Osteoblast (primary cell): ENCODE measurements at regions not wholly inside any gene's neighbourhood (a gene's known extent, or its start where the extent isn't known, plus 50 kb on each side); places are given as distances from the start of the nearest gene placed in this dataset.
A peak's percentile ranks its signal among the peaks of the same experiment; 100 is the strongest.

Experiments
- DNase-seq: peaks from one replicate; pipeline ENCODE4 v3.0.0; 2011; ENCODE audit warnings: low spot score, mixed read lengths; ENCODE audit not compliant: insufficient read length; ENCODE audit errors: missing footprints
- H2AFZ ChIP-seq: 2 replicates; pipeline ENCODE4 v1.6.0; 2011; ENCODE audit warnings: mild to moderate bottlenecking, low read length
- H3K27ac ChIP-seq: 2 replicates; pipeline ENCODE4 v1.5.1; 2011; ENCODE audit warnings: mild to moderate bottlenecking, low read depth, low read length, moderate library complexity
- H3K27me3 ChIP-seq: 2 replicates; pipeline ENCODE4 v1.6.0; 2012; ENCODE audit warnings: mild to moderate bottlenecking, control low read depth, inconsistent platforms, low read length, moderate library complexity; ENCODE audit not compliant: insufficient read depth
- H3K36me3 ChIP-seq: 2 replicates; pipeline ENCODE4 v1.5.1; 2011; ENCODE audit warnings: mild to moderate bottlenecking, low read length, control low read depth, moderate library complexity; ENCODE audit not compliant: insufficient read depth
- H3K4me1 ChIP-seq: 2 replicates; pipeline ENCODE4 v1.5.1; 2011; ENCODE audit warnings: mild to moderate bottlenecking, low read length, control low read depth, moderate library complexity; ENCODE audit not compliant: insufficient read depth
- H3K4me2 ChIP-seq: 2 replicates; pipeline ENCODE4 v1.6.0; 2011; ENCODE audit warnings: mild to moderate bottlenecking, low read length; ENCODE audit not compliant: insufficient read depth
- H3K4me3 ChIP-seq: fragments of 200-600 bp; sonication (generic); 3 replicates; pipeline ENCODE4 v1.5.1; 2012; ENCODE audit warnings: mild to moderate bottlenecking, low read length, inconsistent platforms; ENCODE audit not compliant: insufficient read depth
- H3K79me2 ChIP-seq: 2 replicates; pipeline ENCODE4 v1.6.0; 2012; ENCODE audit warnings: mild to moderate bottlenecking, low read length, control low read depth, inconsistent platforms; ENCODE audit not compliant: insufficient read depth
- H3K9me3 ChIP-seq: 2 replicates; pipeline ENCODE4 v1.5.1; 2011; ENCODE audit warnings: low read depth, low read length, control low read depth
- H4K20me1 ChIP-seq: 2 replicates; pipeline ENCODE4 v1.6.0; 2012; ENCODE audit warnings: mild to moderate bottlenecking, low read length, control low read depth; ENCODE audit not compliant: insufficient read depth
- CTCF ChIP-seq: IDR thresholded peaks from 2 replicates; pipeline ENCODE4 v1.5.1; 2011; ENCODE audit warnings: mild to moderate bottlenecking, low read depth, low read length, moderate library complexity; ENCODE audit errors: extremely low read depth

DNA sequence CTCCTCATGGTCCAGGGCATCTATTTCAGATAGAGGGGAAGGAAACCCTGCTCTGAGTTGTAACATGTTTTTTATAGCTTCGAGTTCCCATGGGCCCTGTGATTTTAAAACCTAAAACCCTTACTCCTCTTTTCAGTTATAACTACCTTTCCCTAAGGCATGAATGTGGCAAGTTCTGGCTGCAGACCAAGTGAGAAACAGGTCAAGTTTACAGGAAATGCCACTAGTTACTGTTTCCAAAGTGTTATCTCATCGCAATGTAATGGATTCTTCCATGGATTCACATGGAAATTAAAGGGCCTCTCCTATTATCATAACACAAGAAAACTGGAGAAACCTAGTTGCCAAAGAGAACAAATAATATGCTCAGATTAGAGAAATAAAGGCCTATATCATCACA lies 574.5 kb upstream of the GRAMD2B start:
- Histone ChIP-seq H3K4me1 (no peaks in the 10 kb centered on the region), H3K4me2 (no peak overlapping the region), H3K9me3 (no peaks in the 10 kb centered on the region), H4K20me1 (no peaks in the 10 kb centered on the region), H3K4me3 (no peak overlapping the region), H2AFZ (no peak overlapping the region), H3K27ac (no peak overlapping the region), H3K36me3 (no peaks in the 10 kb centered on the region), H3K27me3 (no peaks in the 10 kb centered on the region), H3K79me2 (no peaks in the 10 kb centered on the region)
- no peak for TF ChIP-seq CTCF
- no peak for DNase-seq

DNA sequence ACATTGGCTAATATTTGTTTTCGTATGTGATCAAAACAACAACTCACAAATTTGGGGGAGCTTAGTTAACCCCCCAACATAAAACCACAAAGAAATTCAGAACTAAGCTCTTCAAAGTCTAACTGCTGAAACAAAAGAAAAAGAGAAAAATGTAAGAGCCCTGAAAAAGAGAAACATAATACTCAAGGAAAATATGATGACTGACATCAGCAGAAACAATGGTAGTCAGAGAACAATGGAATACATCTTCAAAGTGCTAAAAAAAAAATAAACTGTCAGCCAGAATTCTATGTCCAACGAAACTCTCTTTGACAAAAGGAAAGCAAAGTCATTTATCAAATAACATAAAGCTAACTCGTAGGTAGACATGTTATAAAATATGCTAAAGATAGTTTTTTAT lies 566.3 kb upstream of the GRAMD2B start:
- no peak overlapping the region for H3K4me3 ChIP-seq
- H3K4me2 ChIP-seq: no peak overlapping the region
- no peak overlapping the region for H3K27ac ChIP-seq
- DNase-seq: no peak
- H3K36me3 ChIP-seq: no peaks in the 10 kb centered on the region
- H4K20me1 ChIP-seq: no peaks in the 10 kb centered on the region
- H2AFZ ChIP-seq: no peak overlapping the region
- no peaks in the 10 kb centered on the region for H3K4me1 ChIP-seq
- no peaks in the 10 kb centered on the region for H3K79me2 ChIP-seq
- no peaks in the 10 kb centered on the region for H3K9me3 ChIP-seq
- H3K27me3 ChIP-seq: no peaks in the 10 kb centered on the region
- TF ChIP-seq CTCF: no peak

DNA sequence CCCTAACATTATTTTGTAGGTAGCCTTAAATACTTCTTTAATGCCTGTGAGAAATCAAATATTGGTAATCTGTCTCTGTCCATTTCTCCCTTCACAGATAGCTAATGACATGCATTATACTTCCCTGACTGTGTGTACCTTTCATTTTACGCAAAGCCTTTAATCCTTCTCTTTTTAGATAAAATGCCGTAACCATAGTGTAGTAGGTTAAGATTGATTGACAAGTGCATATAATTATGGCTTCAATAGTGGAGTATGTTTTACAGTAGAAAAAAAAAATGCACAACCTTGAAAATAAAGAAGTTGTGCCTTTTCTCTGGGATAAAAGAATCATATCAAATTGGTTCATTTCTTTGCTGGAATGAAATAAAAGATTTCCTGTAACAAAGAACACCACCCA lies 559.6 kb upstream of the GRAMD2B start:
- no peak for DNase-seq
- Histone ChIP-seq H3K9me3 (no peaks in the 10 kb centered on the region), H3K27me3 (no peaks in the 10 kb centered on the region), H3K4me1 (peaks cover 3% of the 10 kb centered on the region), H3K4me2 (no peak overlapping the region), H4K20me1 (no peaks in the 10 kb centered on the region), H3K4me3 (no peak overlapping the region), H2AFZ (no peak overlapping the region), H3K36me3 (no peaks in the 10 kb centered on the region), H3K27ac (no peak overlapping the region), H3K79me2 (no peaks in the 10 kb centered on the region)
- TF ChIP-seq CTCF: no peak

- H3K79me2 ChIP-seq: no peaks in the 10 kb centered on the region
- H2AFZ ChIP-seq: no peak overlapping the region
- no peaks in the 10 kb centered on the region for H3K9me3 ChIP-seq
Measured at GRCh38 chr5:125865166-125865815, 557.9 kb upstream of the GRAMD2B start.

More at GRCh38 chr5:125865166-125865815, 557.9 kb upstream of the GRAMD2B start:
- no peaks in the 10 kb centered on the region for H3K27me3 ChIP-seq
- peaks cover 3% of the 10 kb centered on the region for H3K4me1 ChIP-seq
- H3K4me3 ChIP-seq: no peak overlapping the region
- H3K27ac ChIP-seq: no peak overlapping the region
- no peak for TF ChIP-seq CTCF
- peak; percentile 4 for DNase-seq
- H3K4me2 ChIP-seq: no peak overlapping the region
- H4K20me1 ChIP-seq: no peaks in the 10 kb centered on the region
- H3K36me3 ChIP-seq: no peaks in the 10 kb centered on the region
